HCT116 (cell line): ENCODE measurements at regions not wholly inside any gene's neighbourhood (a gene's known extent, or its start where the extent isn't known, plus 50 kb on each side); places are given as distances from the start of the nearest gene placed in this dataset.

Experiments used
- EZH2 ChIP-seq: fragments of 200-600 bp; sonication (generic); IDR thresholded peaks from 2 replicates; pipeline ENCODE4 v1.6.1; 2017; ENCODE audit warnings: antibody characterized with exemption, mixed run types
- EZH2phosphoT487 ChIP-seq: fragments of 200-600 bp; IDR thresholded peaks from 2 replicates; pipeline ENCODE4 v1.6.1; 2018; ENCODE audit warnings: antibody characterized with exemption, borderline replicate concordance
- POLR2AphosphoS5 ChIP-seq: IDR thresholded peaks from 2 replicates; pipeline ENCODE4 v1.6.1; 2011; ENCODE audit warnings: mild to moderate bottlenecking, low read depth, low read length, moderate library complexity
- SRF ChIP-seq: IDR thresholded peaks from 2 replicates; pipeline ENCODE4 v1.6.1; 2012; ENCODE audit warnings: low read depth
- TF ChIP-seq, protein P1 (sequence below), 3 experiments: fragments of 200-600 bp in 1 of 3; sonication (generic) in 1 of 3; IDR thresholded peaks in 2 of 3; conservative IDR thresholded peaks in 1 of 3; 2 replicates each; pipeline ENCODE4 v1.5.1; 2012 to 2017; ENCODE audit warnings: low read depth in 2 of 3, low read length in 2 of 3, antibody characterized with exemption in 1 of 3, borderline replicate concordance in 1 of 3, control low read depth in 1 of 3, mild to moderate bottlenecking in 1 of 3, mixed read lengths in 1 of 3, mixed run types in 1 of 3, moderate library complexity in 1 of 3; ENCODE audit not compliant: insufficient read depth in 1 of 3
- TF ChIP-seq, protein P2 (sequence below): IDR thresholded peaks from 2 replicates; pipeline ENCODE4 v1.6.1; 2011; ENCODE audit warnings: mild to moderate bottlenecking, low read length, moderate library complexity; ENCODE audit not compliant: insufficient replicate concordance; ENCODE audit errors: extremely low read depth

- TF ChIP-seq, protein P1, sequence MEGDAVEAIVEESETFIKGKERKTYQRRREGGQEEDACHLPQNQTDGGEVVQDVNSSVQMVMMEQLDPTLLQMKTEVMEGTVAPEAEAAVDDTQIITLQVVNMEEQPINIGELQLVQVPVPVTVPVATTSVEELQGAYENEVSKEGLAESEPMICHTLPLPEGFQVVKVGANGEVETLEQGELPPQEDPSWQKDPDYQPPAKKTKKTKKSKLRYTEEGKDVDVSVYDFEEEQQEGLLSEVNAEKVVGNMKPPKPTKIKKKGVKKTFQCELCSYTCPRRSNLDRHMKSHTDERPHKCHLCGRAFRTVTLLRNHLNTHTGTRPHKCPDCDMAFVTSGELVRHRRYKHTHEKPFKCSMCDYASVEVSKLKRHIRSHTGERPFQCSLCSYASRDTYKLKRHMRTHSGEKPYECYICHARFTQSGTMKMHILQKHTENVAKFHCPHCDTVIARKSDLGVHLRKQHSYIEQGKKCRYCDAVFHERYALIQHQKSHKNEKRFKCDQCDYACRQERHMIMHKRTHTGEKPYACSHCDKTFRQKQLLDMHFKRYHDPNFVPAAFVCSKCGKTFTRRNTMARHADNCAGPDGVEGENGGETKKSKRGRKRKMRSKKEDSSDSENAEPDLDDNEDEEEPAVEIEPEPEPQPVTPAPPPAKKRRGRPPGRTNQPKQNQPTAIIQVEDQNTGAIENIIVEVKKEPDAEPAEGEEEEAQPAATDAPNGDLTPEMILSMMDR (IDR thresholded peaks at IDR 0.05 in 2 of 3, conservative IDR thresholded peaks at IDR 0.05 in 1 of 3; ENCODE audit: borderline replicate concordance in 1 of 3, insufficient read depth in 1 of 3, low read depth in 2 of 3, low read length in 2 of 3) = no peak
- TF ChIP-seq EZH2phosphoT487 (no peak), POLR2AphosphoS5 (no peak), SRF (no peak), EZH2 (no peak)
- TF ChIP-seq, protein P2, sequence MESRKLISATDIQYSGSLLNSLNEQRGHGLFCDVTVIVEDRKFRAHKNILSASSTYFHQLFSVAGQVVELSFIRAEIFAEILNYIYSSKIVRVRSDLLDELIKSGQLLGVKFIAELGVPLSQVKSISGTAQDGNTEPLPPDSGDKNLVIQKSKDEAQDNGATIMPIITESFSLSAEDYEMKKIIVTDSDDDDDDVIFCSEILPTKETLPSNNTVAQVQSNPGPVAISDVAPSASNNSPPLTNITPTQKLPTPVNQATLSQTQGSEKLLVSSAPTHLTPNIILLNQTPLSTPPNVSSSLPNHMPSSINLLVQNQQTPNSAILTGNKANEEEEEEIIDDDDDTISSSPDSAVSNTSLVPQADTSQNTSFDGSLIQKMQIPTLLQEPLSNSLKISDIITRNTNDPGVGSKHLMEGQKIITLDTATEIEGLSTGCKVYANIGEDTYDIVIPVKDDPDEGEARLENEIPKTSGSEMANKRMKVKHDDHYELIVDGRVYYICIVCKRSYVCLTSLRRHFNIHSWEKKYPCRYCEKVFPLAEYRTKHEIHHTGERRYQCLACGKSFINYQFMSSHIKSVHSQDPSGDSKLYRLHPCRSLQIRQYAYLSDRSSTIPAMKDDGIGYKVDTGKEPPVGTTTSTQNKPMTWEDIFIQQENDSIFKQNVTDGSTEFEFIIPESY = no peak
Observed at GRCh38 chr18:55839343-55839742, 251.4 kb upstream of the TCF4 start.
